ENCODE measurements at regions not wholly inside any gene's neighbourhood (a gene's known extent, or its start where the extent isn't known, plus 50 kb on each side); places are given as distances from the start of the nearest gene placed in this dataset.

GRCh38 chr4:79150820-79151416, 174.9 kb downstream of the NAA11 start:
- Histone ChIP-seq H3K27ac (no peak overlapping the region), H4K20me1 (ENCODE audit: insufficient read depth) (no peaks in the 10 kb centered on the region), H3K27me3 (ENCODE audit: insufficient read depth, low read depth) (no peaks in the 10 kb centered on the region), H3K9ac (no peak overlapping the region), H3K36me3 (ENCODE audit: insufficient read depth) (no peaks in the 10 kb centered on the region), H3K4me3 (IDR thresholded peaks at IDR 0.05; ENCODE audit: insufficient read depth, low read depth, low read length) (no peak overlapping the region), H3K4me2 (no peak overlapping the region), H3K4me1 (ENCODE audit: low read depth, poor library complexity, severe bottlenecking) (no peaks in the 10 kb centered on the region), H3K79me2 (ENCODE audit: insufficient read depth, low read depth) (no peaks in the 10 kb centered on the region), H2AFZ (ENCODE audit: low read depth) (no peak overlapping the region)
- TF ChIP-seq CTCF (conservative IDR thresholded peaks at IDR 0.05; ENCODE audit: low read depth, low read length), result no peak

GRCh38 chr4:79148369-79148768, 177.5 kb downstream of the NAA11 start:
- no peak overlapping the region for H3K27ac ChIP-seq

GRCh38 chr4:79147251-79147650, 178.6 kb downstream of the NAA11 start:
- TF ChIP-seq CTCF (conservative IDR thresholded peaks at IDR 0.05; ENCODE audit: low read depth, low read length), result no peak
- H3K9ac ChIP-seq, result no peak overlapping the region
- no peaks in the 10 kb centered on the region for H3K36me3 ChIP-seq (ENCODE audit: insufficient read depth)
- no peak overlapping the region for H2AFZ ChIP-seq (ENCODE audit: low read depth)
- no peaks in the 10 kb centered on the region for H4K20me1 ChIP-seq (ENCODE audit: insufficient read depth)
- no peaks in the 10 kb centered on the region for H3K79me2 ChIP-seq (ENCODE audit: insufficient read depth, low read depth)
- no peaks in the 10 kb centered on the region for H3K4me1 ChIP-seq (ENCODE audit: low read depth, poor library complexity, severe bottlenecking)
- H3K4me2 ChIP-seq, result no peak overlapping the region
- H3K4me3 ChIP-seq (IDR thresholded peaks at IDR 0.05; ENCODE audit: insufficient read depth, low read depth, low read length), result no peak overlapping the region
- no peak overlapping the region for H3K27ac ChIP-seq
- no peaks in the 10 kb centered on the region for H3K27me3 ChIP-seq (ENCODE audit: insufficient read depth, low read depth)

More at GRCh38 chr4:79148369-79148768, 177.5 kb downstream of the NAA11 start:
- H3K27me3 ChIP-seq (ENCODE audit: insufficient read depth, low read depth), result no peaks in the 10 kb centered on the region
- no peaks in the 10 kb centered on the region for H3K79me2 ChIP-seq (ENCODE audit: insufficient read depth, low read depth)
- no peak overlapping the region for H2AFZ ChIP-seq (ENCODE audit: low read depth)
- no peaks in the 10 kb centered on the region for H3K4me1 ChIP-seq (ENCODE audit: low read depth, poor library complexity, severe bottlenecking)
- TF ChIP-seq CTCF (conservative IDR thresholded peaks at IDR 0.05; ENCODE audit: low read depth, low read length), result no peak
- no peak overlapping the region for H3K4me3 ChIP-seq (IDR thresholded peaks at IDR 0.05; ENCODE audit: insufficient read depth, low read depth, low read length)
- no peak overlapping the region for H3K4me2 ChIP-seq
- no peak overlapping the region for H3K9ac ChIP-seq
- no peaks in the 10 kb centered on the region for H3K36me3 ChIP-seq (ENCODE audit: insufficient read depth)
- no peaks in the 10 kb centered on the region for H4K20me1 ChIP-seq (ENCODE audit: insufficient read depth)

GRCh38 chr4:79141530-79141929, 184.3 kb downstream of the NAA11 start:
- Histone ChIP-seq H3K27me3 (ENCODE audit: insufficient read depth, low read depth) (no peaks in the 10 kb centered on the region), H3K4me2 (no peak overlapping the region), H3K4me1 (ENCODE audit: low read depth, poor library complexity, severe bottlenecking) (no peaks in the 10 kb centered on the region), H3K9ac (no peak overlapping the region), H2AFZ (ENCODE audit: low read depth) (no peak overlapping the region), H3K36me3 (ENCODE audit: insufficient read depth) (no peaks in the 10 kb centered on the region), H3K4me3 (IDR thresholded peaks at IDR 0.05; ENCODE audit: insufficient read depth, low read depth, low read length) (no peak overlapping the region), H3K79me2 (ENCODE audit: insufficient read depth, low read depth) (no peaks in the 10 kb centered on the region), H3K27ac (no peak overlapping the region), H4K20me1 (ENCODE audit: insufficient read depth) (no peaks in the 10 kb centered on the region)
- no peak for TF ChIP-seq CTCF (conservative IDR thresholded peaks at IDR 0.05; ENCODE audit: low read depth, low read length)
